SK-N-SH treated with all-trans-retinoic acid at 6 μM for 48 hours (cell line): ENCODE measurements at regions not wholly inside any gene's neighbourhood (a gene's known extent, or its start where the extent isn't known, plus 50 kb on each side); places are given as distances from the start of the nearest gene placed in this dataset.

Experiments used
- ATAC-seq: fragments of 200-7000 bp; cut with Tn5 transposase; 3 replicates; pipeline ENCODE4 v1.9.1; 2020; ENCODE audit warnings: mild to moderate bottlenecking, moderate library complexity
- ARNTL ChIP-seq: fragments of 450-650 bp; formaldehyde crosslinking; IDR thresholded peaks from 2 replicates; pipeline ENCODE4 v1.5.0; 2020; ENCODE audit warnings: low read depth, mild to moderate bottlenecking, moderate library complexity, borderline replicate concordance
- BACH2 ChIP-seq: fragments of 250-450 bp; sonication (Bioruptor Pico); IDR thresholded peaks from 2 replicates; pipeline ENCODE4 v1.9.0; 2021; ENCODE audit warnings: mild to moderate bottlenecking, borderline replicate concordance
- CREB5 ChIP-seq: fragments of 250-450 bp; sonication (Bioruptor Pico); IDR thresholded peaks from 2 replicates; pipeline ENCODE4 v1.5.1; 2020; ENCODE audit warnings: low read depth, mild to moderate bottlenecking, moderate library complexity
- CSDC2 ChIP-seq: fragments of 250-450 bp; sonication (Bioruptor Pico); IDR thresholded peaks from 2 replicates; pipeline ENCODE4 v1.5.0; 2020; ENCODE audit warnings: mild to moderate bottlenecking, moderate library complexity
- ESRRG ChIP-seq: fragments of 250-450 bp; sonication (Bioruptor Pico); IDR thresholded peaks from 2 replicates; pipeline ENCODE4 v1.6.1; 2021; ENCODE audit warnings: mild to moderate bottlenecking
- GLIS3 ChIP-seq: fragments of 250-450 bp; sonication (Bioruptor Pico); IDR thresholded peaks from 2 replicates; pipeline ENCODE4 v1.5.0; 2020; ENCODE audit warnings: mild to moderate bottlenecking, moderate library complexity
- ISL1 ChIP-seq: fragments of 250-450 bp; sonication (Bioruptor Pico); IDR thresholded peaks from 2 replicates; pipeline ENCODE4 v2.1.2; 2022; ENCODE audit warnings: mild to moderate bottlenecking, moderate library complexity
- OSR1 ChIP-seq: fragments of 250-450 bp; sonication (Bioruptor Pico); IDR thresholded peaks from 2 replicates; pipeline ENCODE4 v1.8.0; 2022; ENCODE audit warnings: moderate library complexity, mild to moderate bottlenecking, inconsistent platforms
- PATZ1 ChIP-seq: fragments of 250-450 bp; sonication (Bioruptor Pico); IDR thresholded peaks from 2 replicates; pipeline ENCODE4 v1.8.0; 2020; ENCODE audit warnings: mild to moderate bottlenecking, moderate library complexity, borderline replicate concordance
- POU6F1 ChIP-seq: fragments of 250-450 bp; sonication (Bioruptor Pico); IDR thresholded peaks from 2 replicates; pipeline ENCODE4 v1.8.0; 2021; ENCODE audit warnings: low read depth, mild to moderate bottlenecking, moderate library complexity, borderline replicate concordance
- PPARA ChIP-seq: fragments of 250-450 bp; sonication (Bioruptor Pico); IDR thresholded peaks from 2 replicates; pipeline ENCODE4 v1.5.0; 2020; ENCODE audit warnings: mild to moderate bottlenecking, borderline replicate concordance
- RARB ChIP-seq: fragments of 250-450 bp; sonication (Bioruptor Pico); IDR thresholded peaks from 2 replicates; pipeline ENCODE4 v1.8.0; 2021; ENCODE audit warnings: mild to moderate bottlenecking, moderate library complexity
- SNAI2 ChIP-seq: fragments of 250-450 bp; sonication (Bioruptor Pico); IDR thresholded peaks from 2 replicates; pipeline ENCODE4 v1.5.0; 2020; ENCODE audit warnings: mild to moderate bottlenecking, moderate library complexity
- TCF4 ChIP-seq: fragments of 250-450 bp; sonication (Bioruptor Pico); IDR thresholded peaks from 2 replicates; pipeline ENCODE4 v1.8.0; 2021; ENCODE audit warnings: mild to moderate bottlenecking, moderate library complexity, borderline replicate concordance
- TOX ChIP-seq: fragments of 250-450 bp; sonication (Bioruptor Pico); IDR thresholded peaks from 2 replicates; pipeline ENCODE4 v1.8.0; 2021; ENCODE audit warnings: mild to moderate bottlenecking, moderate library complexity, borderline replicate concordance
- ZC3H10 ChIP-seq: fragments of 250-450 bp; sonication (Bioruptor Pico); IDR thresholded peaks from 2 replicates; pipeline ENCODE4 v1.5.1; 2021; ENCODE audit warnings: mild to moderate bottlenecking, moderate library complexity
- ZFP3 ChIP-seq: fragments of 250-450 bp; sonication (Bioruptor Pico); IDR thresholded peaks from 2 replicates; pipeline ENCODE4 v1.5.0; 2020; ENCODE audit warnings: mild to moderate bottlenecking, moderate library complexity
- ZFP30 ChIP-seq: fragments of 450-650 bp; formaldehyde crosslinking; IDR thresholded peaks from 2 replicates; pipeline ENCODE4 v1.5.0; 2022; ENCODE audit warnings: mild to moderate bottlenecking, moderate library complexity
- ZNF565 ChIP-seq: fragments of 450-650 bp; formaldehyde crosslinking; conservative IDR thresholded peaks from 2 replicates; pipeline ENCODE4 v1.5.0; 2020; ENCODE audit warnings: low read depth, mild to moderate bottlenecking, moderate library complexity
- ZNF70 ChIP-seq: fragments of 450-650 bp; formaldehyde crosslinking; IDR thresholded peaks from 2 replicates; pipeline ENCODE4 v1.5.0; 2020; ENCODE audit warnings: mild to moderate bottlenecking, moderate library complexity
- ZNF8 ChIP-seq: fragments of 450-650 bp; formaldehyde crosslinking; IDR thresholded peaks from 2 replicates; pipeline ENCODE4 v1.5.0; 2020; ENCODE audit warnings: mild to moderate bottlenecking, moderate library complexity
- TF ChIP-seq, protein P1 (sequence below): fragments of 250-450 bp; sonication (Bioruptor Pico); IDR thresholded peaks from 2 replicates; pipeline ENCODE4 v1.5.1; 2021; ENCODE audit warnings: mild to moderate bottlenecking, moderate library complexity
- TF ChIP-seq, protein P2 (sequence below): fragments of 250-450 bp; sonication (Bioruptor Pico); IDR thresholded peaks from 2 replicates; pipeline ENCODE4 v1.5.0; 2020; ENCODE audit warnings: mild to moderate bottlenecking, moderate library complexity

DNA sequence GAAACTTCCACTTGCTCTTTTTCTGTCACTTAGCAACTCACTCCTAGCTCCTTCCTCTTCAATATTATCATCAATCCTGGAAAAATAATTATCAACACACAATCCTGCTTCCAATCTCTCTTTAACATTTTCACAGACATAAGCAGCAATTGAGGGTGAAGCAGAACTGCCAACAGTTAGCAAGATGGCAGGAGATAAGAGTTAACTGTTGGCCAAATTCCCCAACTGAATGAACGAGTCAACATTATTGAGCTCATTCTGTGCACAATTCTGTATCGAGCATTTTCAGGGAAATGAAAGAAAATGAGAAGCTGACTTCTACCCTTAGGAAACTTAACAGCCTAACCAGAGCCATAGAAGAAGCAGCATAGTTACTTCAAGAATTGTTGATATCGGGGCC lies 152.0 kb downstream of the KCNA5 start:
- ATAC-seq: no peak
- TF ChIP-seq ZNF565 (CRISPR knock-in tag) (no peak), PPARA (CRISPR knock-in tag) (no peak), BACH2 (CRISPR knock-in tag) (no peak), POU6F1 (CRISPR knock-in tag) (no peak), ESRRG (CRISPR knock-in tag) (no peak), ZNF70 (no peak), ZFP3 (CRISPR knock-in tag) (no peak), ARNTL (CRISPR knock-in tag) (no peak), CSDC2 (CRISPR knock-in tag) (no peak), PATZ1 (CRISPR knock-in tag) (no peak), ZC3H10 (CRISPR knock-in tag) (no peak), SNAI2 (no peak), TOX (no peak), GLIS3 (CRISPR knock-in tag) (no peak), OSR1 (CRISPR knock-in tag) (no peak), CREB5 (CRISPR knock-in tag) (no peak), ZNF8 (no peak), RARB (no peak)
- TF ChIP-seq, protein P1, sequence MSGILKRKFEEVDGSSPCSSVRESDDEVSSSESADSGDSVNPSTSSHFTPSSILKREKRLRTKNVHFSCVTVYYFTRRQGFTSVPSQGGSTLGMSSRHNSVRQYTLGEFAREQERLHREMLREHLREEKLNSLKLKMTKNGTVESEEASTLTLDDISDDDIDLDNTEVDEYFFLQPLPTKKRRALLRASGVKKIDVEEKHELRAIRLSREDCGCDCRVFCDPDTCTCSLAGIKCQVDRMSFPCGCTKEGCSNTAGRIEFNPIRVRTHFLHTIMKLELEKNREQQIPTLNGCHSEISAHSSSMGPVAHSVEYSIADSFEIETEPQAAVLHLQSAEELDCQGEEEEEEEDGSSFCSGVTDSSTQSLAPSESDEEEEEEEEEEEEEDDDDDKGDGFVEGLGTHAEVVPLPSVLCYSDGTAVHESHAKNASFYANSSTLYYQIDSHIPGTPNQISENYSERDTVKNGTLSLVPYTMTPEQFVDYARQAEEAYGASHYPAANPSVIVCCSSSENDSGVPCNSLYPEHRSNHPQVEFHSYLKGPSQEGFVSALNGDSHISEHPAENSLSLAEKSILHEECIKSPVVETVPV (CRISPR knock-in tag): no peak
- TF ChIP-seq, protein P2, sequence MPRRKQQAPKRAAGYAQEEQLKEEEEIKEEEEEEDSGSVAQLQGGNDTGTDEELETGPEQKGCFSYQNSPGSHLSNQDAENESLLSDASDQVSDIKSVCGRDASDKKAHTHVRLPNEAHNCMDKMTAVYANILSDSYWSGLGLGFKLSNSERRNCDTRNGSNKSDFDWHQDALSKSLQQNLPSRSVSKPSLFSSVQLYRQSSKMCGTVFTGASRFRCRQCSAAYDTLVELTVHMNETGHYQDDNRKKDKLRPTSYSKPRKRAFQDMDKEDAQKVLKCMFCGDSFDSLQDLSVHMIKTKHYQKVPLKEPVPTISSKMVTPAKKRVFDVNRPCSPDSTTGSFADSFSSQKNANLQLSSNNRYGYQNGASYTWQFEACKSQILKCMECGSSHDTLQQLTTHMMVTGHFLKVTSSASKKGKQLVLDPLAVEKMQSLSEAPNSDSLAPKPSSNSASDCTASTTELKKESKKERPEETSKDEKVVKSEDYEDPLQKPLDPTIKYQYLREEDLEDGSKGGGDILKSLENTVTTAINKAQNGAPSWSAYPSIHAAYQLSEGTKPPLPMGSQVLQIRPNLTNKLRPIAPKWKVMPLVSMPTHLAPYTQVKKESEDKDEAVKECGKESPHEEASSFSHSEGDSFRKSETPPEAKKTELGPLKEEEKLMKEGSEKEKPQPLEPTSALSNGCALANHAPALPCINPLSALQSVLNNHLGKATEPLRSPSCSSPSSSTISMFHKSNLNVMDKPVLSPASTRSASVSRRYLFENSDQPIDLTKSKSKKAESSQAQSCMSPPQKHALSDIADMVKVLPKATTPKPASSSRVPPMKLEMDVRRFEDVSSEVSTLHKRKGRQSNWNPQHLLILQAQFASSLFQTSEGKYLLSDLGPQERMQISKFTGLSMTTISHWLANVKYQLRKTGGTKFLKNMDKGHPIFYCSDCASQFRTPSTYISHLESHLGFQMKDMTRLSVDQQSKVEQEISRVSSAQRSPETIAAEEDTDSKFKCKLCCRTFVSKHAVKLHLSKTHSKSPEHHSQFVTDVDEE (CRISPR knock-in tag): no peak

DNA sequence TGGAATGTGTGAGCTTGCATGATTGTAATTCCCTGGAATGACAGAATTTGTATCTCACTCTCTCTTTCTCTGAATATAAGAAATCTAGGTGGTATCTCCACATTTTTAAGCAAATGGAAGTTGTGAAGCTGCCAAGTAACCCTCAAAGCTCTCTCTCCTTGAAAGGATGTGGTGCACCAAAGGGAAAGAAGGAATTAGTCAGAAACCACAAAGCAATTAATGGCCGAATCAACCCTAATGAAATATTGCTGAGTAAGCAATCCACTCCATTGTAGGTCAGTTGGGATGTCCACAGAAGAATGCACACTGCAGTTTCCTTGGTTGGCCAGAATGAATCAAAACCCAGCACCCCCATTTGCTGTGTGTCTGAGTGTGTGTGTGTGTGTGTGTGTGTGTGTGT lies 153.5 kb downstream of the KCNA5 start:
- no peak; the same call in 1 of the 3 replicates for ATAC-seq
- TF ChIP-seq ZFP3 (CRISPR knock-in tag) (no peak), POU6F1 (CRISPR knock-in tag) (no peak), ISL1 (CRISPR knock-in tag) (no peak), TOX (no peak), RARB (no peak), ZNF565 (CRISPR knock-in tag) (no peak), CSDC2 (CRISPR knock-in tag) (no peak), PATZ1 (CRISPR knock-in tag) (no peak), SNAI2 (no peak), ARNTL (CRISPR knock-in tag) (no peak), OSR1 (CRISPR knock-in tag) (no peak), ZFP30 (no peak), ZNF70 (no peak), ZNF8 (no peak), TCF4 (no peak), BACH2 (CRISPR knock-in tag) (no peak), GLIS3 (CRISPR knock-in tag) (no peak)
- TF ChIP-seq, all 23 proteins: peak for 0
